ENCODE measurements at regions not wholly inside any gene's neighbourhood (a gene's known extent, or its start where the extent isn't known, plus 50 kb on each side); places are given as distances from the start of the nearest gene placed in this dataset.

DNA sequence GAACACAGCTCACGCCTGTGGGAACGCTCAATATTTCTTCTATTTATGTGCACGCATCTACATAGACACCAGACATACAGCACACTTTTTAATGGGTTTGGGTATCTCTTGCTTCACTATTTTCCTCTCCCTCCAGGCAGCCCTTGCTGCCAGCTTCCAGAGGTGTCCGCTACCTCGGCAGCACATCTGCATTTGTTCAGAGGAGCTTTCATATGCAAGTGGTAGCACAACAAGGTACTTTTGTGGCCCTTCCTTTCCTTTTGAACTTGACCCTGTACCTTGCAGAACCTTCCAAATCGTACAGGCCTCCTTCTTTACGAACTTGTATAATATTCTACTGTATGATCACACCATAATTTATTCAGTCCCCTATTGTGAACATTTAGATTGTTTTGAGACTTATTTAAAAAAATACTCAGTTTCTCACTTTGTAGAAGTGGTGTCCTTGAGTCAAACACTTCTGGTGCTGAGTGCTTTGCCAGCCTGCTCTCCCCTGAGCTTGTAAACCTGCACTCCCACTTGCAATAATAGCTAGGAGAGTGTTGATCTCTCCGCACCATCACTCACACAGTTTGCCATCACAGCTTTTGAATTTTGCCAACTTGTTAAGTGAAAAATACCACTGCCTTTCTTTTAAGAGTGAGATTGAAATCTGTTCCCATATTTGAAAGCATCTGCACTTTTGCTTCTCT is 106.0 kb upstream of the ZNF32 start:
- H3K27ac ChIP-seq: no peak overlapping the region
- no peak overlapping the region for H3K4me3 ChIP-seq
- no peaks in the 10 kb centered on the region for H3K9me3 ChIP-seq
- 83 to 90% methylated on average over 8 of the region's 8 CpGs for WGBS, 2 donors
- H3K27me3 ChIP-seq: no peaks in the 10 kb centered on the region
- H3K4me1 ChIP-seq: no peaks in the 10 kb centered on the region
- no peaks in the 10 kb centered on the region for H3K36me3 ChIP-seq
- TF ChIP-seq, protein P1, sequence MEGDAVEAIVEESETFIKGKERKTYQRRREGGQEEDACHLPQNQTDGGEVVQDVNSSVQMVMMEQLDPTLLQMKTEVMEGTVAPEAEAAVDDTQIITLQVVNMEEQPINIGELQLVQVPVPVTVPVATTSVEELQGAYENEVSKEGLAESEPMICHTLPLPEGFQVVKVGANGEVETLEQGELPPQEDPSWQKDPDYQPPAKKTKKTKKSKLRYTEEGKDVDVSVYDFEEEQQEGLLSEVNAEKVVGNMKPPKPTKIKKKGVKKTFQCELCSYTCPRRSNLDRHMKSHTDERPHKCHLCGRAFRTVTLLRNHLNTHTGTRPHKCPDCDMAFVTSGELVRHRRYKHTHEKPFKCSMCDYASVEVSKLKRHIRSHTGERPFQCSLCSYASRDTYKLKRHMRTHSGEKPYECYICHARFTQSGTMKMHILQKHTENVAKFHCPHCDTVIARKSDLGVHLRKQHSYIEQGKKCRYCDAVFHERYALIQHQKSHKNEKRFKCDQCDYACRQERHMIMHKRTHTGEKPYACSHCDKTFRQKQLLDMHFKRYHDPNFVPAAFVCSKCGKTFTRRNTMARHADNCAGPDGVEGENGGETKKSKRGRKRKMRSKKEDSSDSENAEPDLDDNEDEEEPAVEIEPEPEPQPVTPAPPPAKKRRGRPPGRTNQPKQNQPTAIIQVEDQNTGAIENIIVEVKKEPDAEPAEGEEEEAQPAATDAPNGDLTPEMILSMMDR (IDR thresholded peaks at IDR 0.05): no peak
- no peak for TF ChIP-seq POLR2A (IDR thresholded peaks at IDR 0.05)
- intact Hi-C loops (cut with DNase I): no loop called here
- no peak for DNase-seq

DNA sequence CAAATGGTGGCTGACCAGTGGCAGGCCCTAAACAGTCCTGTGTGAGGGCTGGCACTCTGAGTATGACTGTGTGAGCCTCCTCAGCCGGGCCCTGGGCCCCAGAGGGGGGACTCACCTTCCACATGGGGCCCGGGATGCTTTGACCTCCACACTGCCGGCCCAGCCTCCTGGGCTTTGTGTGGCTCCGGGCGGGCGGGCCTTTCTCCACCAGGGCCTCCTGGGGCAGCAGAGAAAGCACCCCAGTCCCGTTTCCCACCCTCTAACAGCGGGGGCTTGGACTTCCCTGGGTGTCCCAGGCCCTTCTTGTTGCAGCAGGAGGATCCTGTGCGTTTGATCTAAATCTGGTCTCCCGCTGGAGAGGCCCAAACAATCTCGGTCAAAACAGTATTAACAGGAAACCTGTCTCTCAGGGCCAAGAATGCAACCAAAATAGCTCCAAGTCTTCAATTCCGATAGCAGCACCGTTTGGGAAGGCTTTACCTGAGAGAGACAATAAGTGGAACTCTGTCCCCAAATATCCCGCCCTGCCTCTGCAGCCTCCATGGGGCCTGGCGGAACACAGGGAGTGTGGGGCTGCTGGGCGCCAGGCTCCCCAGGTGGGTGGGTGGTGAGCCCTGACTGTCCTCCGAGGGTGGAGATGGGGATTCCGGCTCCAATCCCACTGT is 104.8 kb upstream of the ZNF32 start:
- intact Hi-C loops (cut with DNase I): no loop called here
- no peak for DNase-seq
- Histone ChIP-seq H3K4me3 (no peak overlapping the region), H3K27me3 (no peaks in the 10 kb centered on the region), H3K9me3 (no peaks in the 10 kb centered on the region), H3K36me3 (no peaks in the 10 kb centered on the region), H3K4me1 (no peaks in the 10 kb centered on the region), H3K27ac (no peak overlapping the region)
- 78 to 91% methylated on average over 9 to 12 of the region's 18 CpGs for WGBS, 2 donors
- TF ChIP-seq POLR2A (IDR thresholded peaks at IDR 0.05): no peak
- TF ChIP-seq, protein P1 (IDR thresholded peaks at IDR 0.05): no peak

DNA sequence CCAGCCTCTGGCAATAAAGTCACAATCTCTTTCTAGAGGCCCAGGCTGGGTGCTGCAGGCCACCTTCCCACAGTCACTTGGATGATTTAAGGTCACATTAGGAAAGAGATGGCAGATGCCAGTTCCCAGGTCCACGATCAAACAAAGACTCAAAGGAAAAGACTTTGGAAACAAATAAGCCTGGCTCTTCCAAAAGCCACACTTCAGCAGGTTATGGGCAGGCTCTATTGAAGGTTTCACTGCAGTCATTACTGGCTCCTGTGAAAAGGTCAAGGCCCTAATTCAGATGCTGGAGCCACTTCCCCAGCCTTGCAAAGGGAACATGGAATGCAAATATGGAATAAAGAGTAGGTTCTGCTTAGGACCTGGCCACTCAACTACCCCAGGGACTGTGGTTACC is 104.0 kb upstream of the ZNF32 start:
- Histone ChIP-seq H3K27ac (no peak overlapping the region), H3K36me3 (no peaks in the 10 kb centered on the region), H3K4me1 (no peaks in the 10 kb centered on the region), H3K9me3 (no peaks in the 10 kb centered on the region), H3K4me3 (no peak overlapping the region), H3K27me3 (no peaks in the 10 kb centered on the region)
- TF ChIP-seq, protein P1 (IDR thresholded peaks at IDR 0.05): no peak
- TF ChIP-seq POLR2A (IDR thresholded peaks at IDR 0.05): no peak
- WGBS, 2 donors: 83% methylated on average over 1 of the region's 1 CpG; no CpG with 5 or more reads in 1 of the 2 donors
- DNase-seq: no peak
- intact Hi-C loops (cut with DNase I): no loop called here

DNA sequence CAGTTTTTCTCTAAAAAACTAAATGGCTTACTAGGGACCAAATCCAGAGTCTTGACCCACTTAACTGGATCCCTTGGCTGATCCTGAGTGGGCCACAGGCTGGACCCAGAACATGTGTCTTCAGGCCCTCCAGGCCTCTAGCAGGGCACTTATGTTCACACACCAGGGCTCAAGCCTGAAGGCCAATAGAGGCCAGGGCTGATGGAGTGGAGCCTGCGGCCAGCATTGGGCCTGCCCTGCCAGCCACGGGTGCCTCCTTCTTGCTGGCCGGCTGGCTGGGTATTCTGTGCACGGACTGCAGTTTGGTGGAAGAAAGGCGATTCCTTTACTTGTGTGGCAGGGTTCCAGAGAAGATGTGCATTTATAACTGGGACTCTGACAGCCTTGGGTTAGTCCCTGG is 103.0 kb upstream of the ZNF32 start:
- WGBS, 2 donors: 90% methylated on average over 5 of the region's 5 CpGs; no CpG with 5 or more reads in 1 of the 2 donors
- H3K27ac ChIP-seq: no peak overlapping the region
- intact Hi-C loops (cut with DNase I): no loop called here
- H3K4me1 ChIP-seq: no peaks in the 10 kb centered on the region
- TF ChIP-seq, protein P1 (IDR thresholded peaks at IDR 0.05): no peak
- TF ChIP-seq POLR2A (IDR thresholded peaks at IDR 0.05): no peak
- no peak overlapping the region for H3K4me3 ChIP-seq
- H3K27me3 ChIP-seq: no peaks in the 10 kb centered on the region
- no peaks in the 10 kb centered on the region for H3K36me3 ChIP-seq
- no peaks in the 10 kb centered on the region for H3K9me3 ChIP-seq
- DNase-seq: no peak

DNA sequence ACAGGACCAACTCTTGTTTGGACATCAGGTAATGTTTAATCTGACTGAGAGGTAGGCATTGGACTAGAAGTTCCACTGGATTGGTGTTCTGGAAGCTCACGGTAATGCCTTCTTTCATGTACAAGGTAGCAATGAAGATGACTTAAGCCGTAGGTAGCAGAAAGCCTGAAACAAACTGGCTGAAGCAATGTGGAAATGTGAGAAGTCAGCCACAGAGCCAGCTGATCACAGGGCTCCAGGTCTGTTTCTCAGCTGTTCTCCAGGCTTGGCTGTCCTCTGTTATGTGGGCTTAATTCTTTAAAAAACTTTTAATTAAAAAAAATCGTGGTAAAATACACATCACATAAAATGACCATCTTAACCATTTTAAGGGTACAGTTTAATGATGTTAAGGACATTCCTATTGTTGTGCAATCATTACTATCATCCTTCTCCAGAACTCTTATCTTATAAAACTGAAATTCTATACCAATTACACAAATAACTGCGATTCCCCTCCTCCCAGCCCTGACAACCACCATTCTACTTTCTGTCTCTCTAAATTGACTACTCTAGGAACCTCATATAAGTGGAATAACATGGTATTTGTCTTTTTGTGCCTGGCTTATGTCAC is 101.4 kb upstream of the ZNF32 start:
- H3K4me1 ChIP-seq: no peaks in the 10 kb centered on the region
- H3K36me3 ChIP-seq: no peaks in the 10 kb centered on the region
- no peaks in the 10 kb centered on the region for H3K27me3 ChIP-seq
- H3K27ac ChIP-seq: no peak overlapping the region
- TF ChIP-seq, protein P1 (IDR thresholded peaks at IDR 0.05): no peak
- no peak for TF ChIP-seq POLR2A (IDR thresholded peaks at IDR 0.05)
- H3K9me3 ChIP-seq: no peaks in the 10 kb centered on the region
- intact Hi-C loops (cut with DNase I): no loop called here
- 71 to 72% methylated on average over 4 of the region's 4 CpGs for WGBS, 2 donors
- no peak for DNase-seq
- H3K4me3 ChIP-seq: no peak overlapping the region
